Ectodermal cell (in vitro differentiated cells): ENCODE measurements at regions not wholly inside any gene's neighbourhood (a gene's known extent, or its start where the extent isn't known, plus 50 kb on each side); places are given as distances from the start of the nearest gene placed in this dataset.

Source experiments
- H3K27ac ChIP-seq: 2 replicates; pipeline ENCODE4 v1.7.0; 2013; ENCODE audit warnings: mild to moderate bottlenecking, low read depth, low read length; ENCODE audit not compliant: insufficient read depth, poor library complexity, severe bottlenecking
- H3K27me3 ChIP-seq: 2 replicates; pipeline ENCODE4 v1.7.0; 2013; ENCODE audit warnings: mild to moderate bottlenecking, low read length; ENCODE audit not compliant: insufficient read depth, control insufficient read depth, poor library complexity, severe bottlenecking
- H3K36me3 ChIP-seq: one replicate; pipeline ENCODE4 v1.7.0; 2013; ENCODE audit warnings: low read length; ENCODE audit not compliant: control insufficient read depth, insufficient read depth
- H3K4me1 ChIP-seq: one replicate; pipeline ENCODE4 v1.7.0; 2013; ENCODE audit warnings: low read length; ENCODE audit not compliant: control insufficient read depth, insufficient read depth
- H3K4me3 ChIP-seq: 2 replicates; pipeline ENCODE4 v1.7.0; 2013; ENCODE audit warnings: low read depth, low read length, control low read depth; ENCODE audit not compliant: insufficient read depth
- H3K9me3 ChIP-seq: 2 replicates; pipeline ENCODE4 v1.7.0; 2013; ENCODE audit warnings: mild to moderate bottlenecking, low read length, moderate library complexity; ENCODE audit not compliant: control insufficient read depth
- WGBS, 2 experiments: methylation state at CpG; one replicate each; pipeline ENCODE4 v1.1.7; 2013; ENCODE audit warnings: missing lambda C conversion rate in 2 of 2; 5-methylcytosine and 5-hydroxymethylcytosine counted together

DNA sequence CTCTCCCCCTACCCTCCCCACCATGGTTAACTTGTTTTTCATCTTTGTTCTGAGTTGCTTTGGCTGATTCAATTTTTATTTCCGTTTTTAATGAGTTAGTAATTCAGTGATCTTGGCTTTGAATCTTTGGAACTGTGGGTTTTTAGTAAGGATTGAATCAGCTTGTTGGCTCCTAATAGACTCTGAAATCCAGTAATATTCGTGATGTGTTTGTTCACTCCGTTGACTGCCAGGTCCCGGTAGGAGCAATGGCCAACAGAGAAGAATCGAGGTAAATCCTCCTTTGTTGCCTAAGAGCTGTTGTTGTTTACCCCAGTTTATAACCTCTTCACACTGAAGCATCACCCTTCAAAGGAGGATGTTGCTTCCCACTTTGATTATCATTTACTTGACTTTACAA, 92.7 kb downstream of the PCSK1 start:
- H3K9me3 ChIP-seq: no peaks in the 10 kb centered on the region

GRCh38 chr5:96339862-96340261, 93.2 kb downstream of the PCSK1 start:
- Histone ChIP-seq H3K4me1 (no peaks in the 10 kb centered on the region), H3K4me3 (no peak overlapping the region), H3K36me3 (no peaks in the 10 kb centered on the region), H3K27ac (no peak overlapping the region), H3K27me3 (no peaks in the 10 kb centered on the region), H3K9me3 (no peaks in the 10 kb centered on the region)
- 92 to 96% methylated on average over 3 of the region's 3 CpGs for WGBS, 2 experiments

More for the DNA sequence above, 92.7 kb downstream of the PCSK1 start:
- WGBS, 2 experiments: 86 to 88% methylated on average over 5 of the region's 5 CpGs
- Histone ChIP-seq H3K27ac (no peak overlapping the region), H3K4me3 (no peak overlapping the region), H3K4me1 (no peaks in the 10 kb centered on the region), H3K36me3 (no peaks in the 10 kb centered on the region), H3K27me3 (no peaks in the 10 kb centered on the region)

- H3K4me3 ChIP-seq: no peak overlapping the region
- H3K4me1 ChIP-seq: no peaks in the 10 kb centered on the region
- H3K27me3 ChIP-seq: no peaks in the 10 kb centered on the region
- H3K36me3 ChIP-seq: no peaks in the 10 kb centered on the region
- no peak overlapping the region for H3K27ac ChIP-seq
- no peaks in the 10 kb centered on the region for H3K9me3 ChIP-seq
- WGBS, 2 experiments: 92 to 97% methylated on average over 5 to 6 of the region's 6 CpGs
Observed at GRCh38 chr5:96338624-96339415, 94.2 kb downstream of the PCSK1 start.

DNA sequence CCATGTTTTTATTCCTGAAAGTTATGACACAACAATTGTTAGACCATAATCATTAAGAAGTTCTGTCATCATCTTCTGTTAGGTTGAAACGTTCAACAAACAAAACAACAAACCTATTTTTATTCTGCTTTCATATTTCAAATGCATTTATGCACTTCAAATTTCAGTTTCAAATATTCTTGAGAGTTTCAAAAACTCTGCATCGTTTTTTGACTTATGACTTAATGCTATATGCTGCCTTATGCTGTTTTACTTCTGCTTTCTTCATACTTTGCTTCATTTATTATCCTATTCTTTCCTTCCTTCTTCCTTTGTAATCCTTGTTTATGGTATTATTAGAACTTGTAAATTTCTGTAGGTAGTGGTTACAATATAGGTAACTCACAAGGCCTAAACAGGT, 95.0 kb downstream of the PCSK1 start:
- no peaks in the 10 kb centered on the region for H3K4me1 ChIP-seq
- 79 to 87% methylated on average over 2 of the region's 2 CpGs for WGBS, 2 experiments
- no peaks in the 10 kb centered on the region for H3K9me3 ChIP-seq
- H3K4me3 ChIP-seq: no peak overlapping the region
- no peaks in the 10 kb centered on the region for H3K27me3 ChIP-seq
- H3K27ac ChIP-seq: no peak overlapping the region
- no peaks in the 10 kb centered on the region for H3K36me3 ChIP-seq

DNA sequence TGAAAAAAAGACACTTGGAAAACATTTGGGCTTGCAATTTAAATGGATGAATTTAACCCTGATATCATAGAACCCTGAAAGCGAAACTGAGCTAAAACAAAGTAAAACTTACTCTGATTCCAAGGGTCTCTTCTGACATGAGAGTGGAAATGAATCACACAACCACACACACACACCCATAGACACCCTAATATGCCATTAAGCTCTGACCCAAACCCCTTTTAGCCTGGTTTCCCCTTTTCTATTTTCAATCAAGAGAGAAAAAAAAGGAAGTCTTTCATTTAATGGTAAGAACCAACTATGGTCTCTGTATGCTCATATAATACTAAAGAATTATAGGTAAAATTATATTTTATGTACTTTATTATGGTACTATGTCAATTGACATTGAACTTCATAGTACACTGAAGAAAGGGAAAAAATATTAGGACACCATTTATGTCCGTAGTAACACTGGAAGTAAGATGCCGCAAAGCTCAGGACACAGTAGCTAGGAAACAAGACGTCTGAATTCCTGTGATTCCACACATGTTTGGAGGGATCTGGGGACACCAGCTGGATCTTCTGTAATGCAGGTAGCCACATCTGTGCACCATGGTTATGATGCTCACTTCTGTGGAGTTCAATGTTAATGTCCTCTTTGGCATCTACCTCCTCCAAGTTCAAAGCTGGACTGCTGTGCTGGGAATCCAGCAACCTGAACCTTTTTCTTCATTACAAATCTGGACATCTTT, 95.8 kb downstream of the PCSK1 start:
- H3K27ac ChIP-seq: no peak overlapping the region
- no peaks in the 10 kb centered on the region for H3K9me3 ChIP-seq
- no peak overlapping the region for H3K4me3 ChIP-seq
- no peaks in the 10 kb centered on the region for H3K36me3 ChIP-seq
- H3K27me3 ChIP-seq: no peaks in the 10 kb centered on the region
- H3K4me1 ChIP-seq: no peaks in the 10 kb centered on the region
- WGBS, 2 experiments: 82 to 86% methylated on average over 4 of the region's 4 CpGs

DNA sequence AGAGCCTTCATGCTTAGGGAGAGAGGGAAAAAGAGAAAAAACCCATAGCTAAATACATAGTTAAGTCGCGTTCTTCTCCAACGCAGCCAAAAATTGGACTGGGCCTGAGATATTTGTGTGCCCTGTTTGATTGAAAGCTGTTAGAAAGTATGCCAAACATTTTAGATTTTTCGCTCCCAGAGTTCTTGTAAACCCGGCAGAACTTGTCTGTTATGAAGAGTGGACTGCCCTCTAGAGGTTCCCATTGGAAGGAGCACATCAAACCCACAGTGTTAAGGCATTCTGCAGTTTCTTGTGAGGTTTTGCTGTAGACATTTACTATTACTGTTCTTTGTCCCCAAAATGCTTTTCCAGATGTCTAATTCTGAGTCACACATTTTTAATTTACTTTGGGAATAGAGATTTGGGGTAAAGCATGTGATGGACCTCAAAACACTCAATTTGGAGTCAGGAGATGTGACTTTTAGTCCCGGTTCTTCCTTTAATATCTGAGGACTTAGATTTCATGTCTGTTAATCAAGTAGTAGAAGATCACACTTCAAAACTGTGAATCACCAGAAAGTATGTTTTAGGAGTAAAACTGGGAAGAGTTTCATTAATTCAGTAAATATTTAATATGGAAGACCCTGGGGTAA, 96.6 kb downstream of the PCSK1 start:
- Histone ChIP-seq H3K9me3 (no peaks in the 10 kb centered on the region), H3K4me3 (no peak overlapping the region), H3K27ac (no peak overlapping the region), H3K36me3 (no peaks in the 10 kb centered on the region), H3K27me3 (no peaks in the 10 kb centered on the region), H3K4me1 (no peaks in the 10 kb centered on the region)
- 38 to 44% methylated on average over 6 of the region's 6 CpGs for WGBS, 2 experiments

DNA sequence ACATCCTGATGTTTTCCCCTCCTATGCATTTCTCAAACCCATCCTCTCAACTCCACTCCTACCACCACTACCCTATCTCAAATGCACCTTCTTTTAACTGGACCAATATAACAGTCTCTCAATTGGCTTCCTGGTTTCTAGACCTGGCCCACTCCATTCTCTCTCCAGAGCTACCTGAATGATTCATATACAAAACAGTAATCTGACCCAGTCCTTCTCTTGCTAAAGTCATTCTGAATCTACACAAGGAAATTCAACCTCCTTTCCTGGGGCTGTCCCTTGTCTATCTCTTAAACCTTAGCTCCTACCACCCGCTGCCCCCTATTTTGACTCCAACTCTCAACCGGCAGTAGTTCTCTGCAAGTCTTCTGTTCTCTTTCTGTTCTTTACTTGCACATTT, 97.2 kb downstream of the PCSK1 start:
- H3K27ac ChIP-seq: no peak overlapping the region
- H3K4me1 ChIP-seq: no peaks in the 10 kb centered on the region

GRCh38 chr5:96333391-96333790, 99.7 kb downstream of the PCSK1 start:
- no peak overlapping the region for H3K27ac ChIP-seq
- no peak overlapping the region for H3K4me3 ChIP-seq
- no peaks in the 10 kb centered on the region for H3K36me3 ChIP-seq
- WGBS, 2 experiments: 92 to 93% methylated on average over 4 of the region's 4 CpGs
- H3K9me3 ChIP-seq: no peaks in the 10 kb centered on the region
- H3K27me3 ChIP-seq: no peaks in the 10 kb centered on the region
- H3K4me1 ChIP-seq: no peaks in the 10 kb centered on the region

More for the DNA sequence above, 97.2 kb downstream of the PCSK1 start:
- Histone ChIP-seq H3K9me3 (no peaks in the 10 kb centered on the region), H3K27me3 (no peaks in the 10 kb centered on the region), H3K4me3 (no peak overlapping the region), H3K36me3 (no peaks in the 10 kb centered on the region)
- WGBS, 2 experiments: 79 to 85% methylated on average over 2 of the region's 2 CpGs

- Histone ChIP-seq H3K36me3 (no peaks in the 10 kb centered on the region), H3K4me3 (no peak overlapping the region), H3K27ac (no peak overlapping the region), H3K27me3 (no peaks in the 10 kb centered on the region), H3K9me3 (no peaks in the 10 kb centered on the region), H3K4me1 (no peaks in the 10 kb centered on the region)
- WGBS, 2 experiments: 89 to 90% methylated on average over 14 of the region's 14 CpGs
Observed at GRCh38 chr5:96332535-96333366, 100.3 kb downstream of the PCSK1 start.
